GM06990 (cell line): ENCODE measurements at regions not wholly inside any gene's neighbourhood (a gene's known extent, or its start where the extent isn't known, plus 50 kb on each side); places are given as distances from the start of the nearest gene placed in this dataset.

Experiments used
- DNase-seq: peaks from one replicate; pipeline ENCODE4 v3.0.0-alpha.2; 2011; ENCODE audit not compliant: insufficient read length; ENCODE audit errors: extremely low read depth
- H3K27me3 ChIP-seq: replicated peaks from 2 replicates; pipeline ENCODE4 v1.6.0; 2011; ENCODE audit warnings: low read length; ENCODE audit not compliant: control insufficient read depth, insufficient read depth
- H3K36me3 ChIP-seq: 2 replicates; pipeline ENCODE4 v1.5.1; 2011; ENCODE audit warnings: low read length; ENCODE audit not compliant: control insufficient read depth, insufficient read depth
- H3K4me3 ChIP-seq: replicated peaks from 2 replicates; pipeline ENCODE4 v1.5.1; 2011; ENCODE audit warnings: low read depth, mild to moderate bottlenecking, control low read depth, low read length
- TF ChIP-seq, protein P1 (sequence below): IDR thresholded peaks from 2 replicates; pipeline ENCODE4 v1.5.1; 2011; ENCODE audit warnings: low read length, control low read depth, mild to moderate bottlenecking, inconsistent platforms; ENCODE audit not compliant: insufficient read depth, poor library complexity, severe bottlenecking

DNA sequence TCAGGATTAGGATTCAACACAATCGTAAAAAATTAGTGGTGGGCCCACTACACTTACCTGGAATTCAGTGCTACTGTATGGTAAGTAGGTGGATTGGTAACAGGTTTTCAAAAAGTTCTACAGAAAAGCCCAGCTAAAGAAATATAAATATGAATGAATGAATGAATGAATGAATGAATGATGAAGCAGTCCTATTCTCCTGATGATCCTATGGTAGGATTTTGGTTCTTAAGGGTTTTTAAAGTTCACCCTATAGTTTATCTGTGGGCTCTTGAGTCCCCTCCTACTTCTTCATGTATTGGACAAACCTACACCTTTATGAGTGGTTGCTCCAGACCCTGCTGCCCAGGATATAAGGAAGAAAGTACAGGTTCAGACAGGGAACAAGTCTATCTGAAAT lies 89.5 kb upstream of the HEY2 start:
- DNase-seq = no peak

DNA sequence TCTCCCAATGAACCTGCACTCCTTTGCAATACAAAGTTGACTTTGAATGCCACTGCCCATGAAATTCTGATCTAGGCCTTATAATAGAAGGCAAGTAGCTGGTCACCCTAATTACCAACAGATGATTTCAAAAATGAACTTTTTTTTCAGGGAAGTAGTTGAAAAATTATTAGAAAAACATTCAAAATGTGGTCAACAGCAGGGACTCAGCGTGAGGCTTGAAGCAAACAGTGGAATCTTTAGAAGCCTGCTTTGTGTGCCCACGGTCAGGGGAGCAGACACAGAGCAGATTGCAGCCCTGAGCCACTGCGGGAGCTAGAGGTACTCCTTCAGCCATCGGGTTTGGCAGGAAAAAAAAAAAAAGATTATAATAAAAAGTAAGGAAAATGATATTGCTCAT lies 87.1 kb upstream of the HEY2 start:
- H3K27me3 ChIP-seq = no peaks in the 10 kb centered on the region
- no peak for DNase-seq

More for the DNA sequence above, 89.5 kb upstream of the HEY2 start:
- TF ChIP-seq, protein P1, sequence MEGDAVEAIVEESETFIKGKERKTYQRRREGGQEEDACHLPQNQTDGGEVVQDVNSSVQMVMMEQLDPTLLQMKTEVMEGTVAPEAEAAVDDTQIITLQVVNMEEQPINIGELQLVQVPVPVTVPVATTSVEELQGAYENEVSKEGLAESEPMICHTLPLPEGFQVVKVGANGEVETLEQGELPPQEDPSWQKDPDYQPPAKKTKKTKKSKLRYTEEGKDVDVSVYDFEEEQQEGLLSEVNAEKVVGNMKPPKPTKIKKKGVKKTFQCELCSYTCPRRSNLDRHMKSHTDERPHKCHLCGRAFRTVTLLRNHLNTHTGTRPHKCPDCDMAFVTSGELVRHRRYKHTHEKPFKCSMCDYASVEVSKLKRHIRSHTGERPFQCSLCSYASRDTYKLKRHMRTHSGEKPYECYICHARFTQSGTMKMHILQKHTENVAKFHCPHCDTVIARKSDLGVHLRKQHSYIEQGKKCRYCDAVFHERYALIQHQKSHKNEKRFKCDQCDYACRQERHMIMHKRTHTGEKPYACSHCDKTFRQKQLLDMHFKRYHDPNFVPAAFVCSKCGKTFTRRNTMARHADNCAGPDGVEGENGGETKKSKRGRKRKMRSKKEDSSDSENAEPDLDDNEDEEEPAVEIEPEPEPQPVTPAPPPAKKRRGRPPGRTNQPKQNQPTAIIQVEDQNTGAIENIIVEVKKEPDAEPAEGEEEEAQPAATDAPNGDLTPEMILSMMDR = no peak
- Histone ChIP-seq H3K36me3 (no peaks in the 10 kb centered on the region), H3K27me3 (no peaks in the 10 kb centered on the region), H3K4me3 (no peak overlapping the region)

DNA sequence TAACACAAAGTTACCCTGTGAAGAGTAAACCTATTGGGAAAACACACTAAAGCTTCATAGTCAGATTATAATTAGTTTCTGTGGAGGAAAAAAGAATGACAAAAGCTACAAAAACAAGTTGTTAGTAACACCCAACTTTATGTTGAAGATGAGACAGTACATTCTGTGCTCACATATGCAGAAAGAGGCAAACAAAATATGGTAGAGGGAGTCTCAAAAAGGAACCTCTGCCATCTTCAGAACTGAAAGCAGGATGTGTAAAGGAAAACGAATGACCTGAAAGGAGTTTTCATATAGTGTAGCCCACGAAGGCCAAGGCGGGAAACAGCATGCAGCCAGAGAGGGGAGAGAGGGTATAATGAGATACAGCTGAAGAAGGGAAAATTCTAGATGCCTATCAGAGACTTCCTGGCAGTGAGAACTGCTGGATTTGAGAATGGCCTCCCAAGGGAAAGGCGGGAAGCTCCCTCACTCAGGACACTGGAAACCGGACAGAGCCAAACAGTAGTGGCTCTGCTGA lies 84.1 kb upstream of the HEY2 start:
- no peak for DNase-seq
- TF ChIP-seq, protein P1 = no peak
- Histone ChIP-seq H3K36me3 (no peaks in the 10 kb centered on the region), H3K4me3 (no peak overlapping the region), H3K27me3 (no peaks in the 10 kb centered on the region)

More for the DNA sequence above, 87.1 kb upstream of the HEY2 start:
- TF ChIP-seq, protein P1 = no peak
- no peaks in the 10 kb centered on the region for H3K36me3 ChIP-seq
- no peak overlapping the region for H3K4me3 ChIP-seq

DNA sequence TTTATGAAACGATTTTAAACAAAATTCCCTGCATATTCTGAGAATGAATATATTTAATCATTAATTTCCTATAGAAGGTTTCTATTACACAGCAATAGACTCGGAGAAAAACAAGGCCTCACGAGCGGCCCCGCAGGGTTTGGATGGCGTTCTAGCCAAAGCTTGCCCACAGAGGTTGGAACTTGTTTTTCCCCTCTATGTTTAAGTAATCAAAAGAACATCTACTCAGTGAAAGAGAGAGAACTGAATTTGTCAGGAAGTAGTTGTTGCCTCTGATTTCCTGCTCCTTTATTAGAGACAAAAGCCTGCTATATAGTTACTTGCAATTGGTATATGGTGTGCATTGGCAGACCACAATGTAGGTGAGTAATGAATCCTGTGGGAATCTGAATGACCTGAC lies 82.1 kb upstream of the HEY2 start:
- DNase-seq = no peak
- no peaks in the 10 kb centered on the region for H3K36me3 ChIP-seq
- no peaks in the 10 kb centered on the region for H3K27me3 ChIP-seq
- TF ChIP-seq, protein P1 = no peak
- H3K4me3 ChIP-seq = no peak overlapping the region

DNA sequence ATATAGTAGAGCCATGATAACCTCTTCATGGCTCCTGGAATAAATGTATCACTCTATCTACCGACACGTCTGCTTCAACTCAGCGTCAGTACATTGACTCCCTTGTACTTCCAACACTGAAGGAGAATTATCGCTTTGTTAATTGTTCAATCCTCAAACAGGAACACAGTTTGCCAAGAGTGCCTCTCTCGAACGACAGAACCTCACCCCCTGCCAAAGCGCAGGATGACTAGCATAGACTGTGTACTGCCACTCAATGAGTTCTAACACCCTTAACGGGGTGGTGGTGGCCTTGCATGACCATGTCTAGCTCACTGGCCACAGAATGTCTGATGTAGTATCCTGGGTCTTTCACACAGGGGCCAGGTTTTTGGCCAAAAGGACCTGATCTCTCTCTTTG lies 81.4 kb upstream of the HEY2 start:
- Histone ChIP-seq H3K36me3 (no peaks in the 10 kb centered on the region), H3K4me3 (no peak overlapping the region), H3K27me3 (no peaks in the 10 kb centered on the region)
- no peak for DNase-seq
- TF ChIP-seq, protein P1 = no peak

DNA sequence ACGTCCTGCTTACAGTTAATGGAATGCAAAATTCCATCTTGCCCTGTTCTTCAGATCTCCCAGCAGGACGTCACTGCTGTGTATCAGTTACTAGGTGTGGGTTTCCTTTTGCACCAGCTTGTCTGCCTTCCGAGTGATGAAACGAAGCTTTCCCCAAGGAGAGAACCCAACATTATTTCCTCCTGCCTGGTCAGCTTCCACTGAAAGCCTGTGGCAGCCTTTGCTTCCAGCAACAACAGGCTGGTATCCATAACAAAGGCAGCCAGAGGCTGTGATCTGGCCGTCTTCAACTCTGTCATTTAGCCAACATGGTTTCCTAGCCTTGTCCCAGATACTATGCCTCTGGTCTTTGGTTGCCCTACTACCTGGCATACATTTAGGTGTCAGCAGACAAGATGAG lies 78.9 kb upstream of the HEY2 start:
- Histone ChIP-seq H3K4me3 (no peak overlapping the region), H3K27me3 (no peaks in the 10 kb centered on the region), H3K36me3 (no peaks in the 10 kb centered on the region)
- TF ChIP-seq, protein P1 = no peak
- no peak for DNase-seq
